ENCODE measurements at regions not wholly inside any gene's neighbourhood (a gene's known extent, or its start where the extent isn't known, plus 50 kb on each side); places are given as distances from the start of the nearest gene placed in this dataset.

DNA sequence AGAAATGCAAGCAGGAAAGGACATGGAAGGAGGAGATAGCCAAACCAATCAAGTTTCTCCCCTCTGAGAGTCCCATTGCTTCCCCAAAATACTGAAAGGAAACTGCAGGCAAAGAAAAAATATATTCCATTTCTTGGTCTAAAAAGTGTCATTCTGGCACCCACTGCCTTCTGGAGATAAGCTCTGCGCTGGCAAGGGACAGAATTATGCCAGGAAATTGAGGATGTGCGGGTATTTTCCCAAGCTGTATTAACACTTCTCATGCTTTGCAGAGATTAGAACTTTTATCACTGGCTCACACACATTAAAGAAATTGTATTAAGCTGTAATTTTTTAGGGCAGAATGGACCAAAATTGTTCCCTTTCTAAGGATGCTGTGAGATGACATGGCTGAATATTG is 381.2 kb upstream of the DUSP10 start:
- no peak for TF ChIP-seq POLR2AphosphoS5 (IDR thresholded peaks at IDR 0.05)
- no peak for TF ChIP-seq POLR2A (IDR thresholded peaks at IDR 0.05)

All from stomach (tissue), 4 donors.